HepG2 (cell line): ENCODE measurements at regions not wholly inside any gene's neighbourhood (a gene's known extent, or its start where the extent isn't known, plus 50 kb on each side); places are given as distances from the start of the nearest gene placed in this dataset.

Experiments used
- ATAC-seq: fragments of 200-7000 bp; cut with Tn5 transposase; 3 replicates; pipeline ENCODE4 v1.9.1; 2020; ENCODE audit warnings: mild to moderate bottlenecking, moderate library complexity
- BruUV-seq: library from RNA; stranded (reverse); fragments of 400-500 nt; replicated peaks from 2 replicates; lab custom pipeline; 2021; lab: Mats Ljungman, UMichigan
- CTCF ChIA-PET: fragments of 300-600 bp; formaldehyde crosslinking; extraction: SDS; loops from one replicate; lab custom pipeline; 2021; ENCODE audit warnings: low total read pairs, inconsistent platforms, low intra/inter-chr PET ratio; lab: Yijun Ruan, JAX
- POLR2A ChIA-PET: fragments of 350-600 bp; sonication (Branson Sonifier 250); formaldehyde crosslinking; loops from one replicate; lab custom pipeline; 2020; ENCODE audit warnings: antibody characterized with exemption, inconsistent platforms; lab: Yijun Ruan, JAX
- DNase-seq: peaks from one replicate; pipeline ENCODE4 v3.0.0-alpha.2; 2015; ENCODE audit warnings: low spot score
- FAIRE-seq: peaks from 3 replicates; lab custom pipeline; 2011; peaks lifted over from hg19 to GRCh38; lab: Jason Lieb, UNC
- H2AFZ ChIP-seq: one replicate; pipeline ENCODE4 v1.6.1; 2011; ENCODE audit warnings: low read length, inconsistent platforms
- H3K27ac ChIP-seq: fragments of 300-600 bp; 3 replicates; pipeline ENCODE4 v1.8.0; 2011; ENCODE audit warnings: mixed run types, mild to moderate bottlenecking, mixed read lengths, low read length, inconsistent platforms; ENCODE audit not compliant: insufficient read depth; ENCODE audit errors: extremely low read length
- H3K27me3 ChIP-seq, 2 experiments: fragments of 200-600 bp in 1 of 2; 2 replicates in 1 of 2; 3 replicates in 1 of 2; pipeline versions ENCODE4 v1.6.0 to v1.8.0; 2011; ENCODE audit warnings: low read length in 2 of 2, mild to moderate bottlenecking in 2 of 2, moderate library complexity in 2 of 2, inconsistent platforms in 1 of 2; ENCODE audit not compliant: insufficient read depth in 2 of 2, control insufficient read depth in 1 of 2
- H3K36me3 ChIP-seq, 2 experiments: fragments of 200-600 bp in 1 of 2; replicated peaks in 1 of 2; 2 replicates in 1 of 2; 3 replicates in 1 of 2; pipeline versions ENCODE4 v1.5.1 to v1.8.0; 2011; ENCODE audit warnings: low read length in 2 of 2, inconsistent platforms in 1 of 2; ENCODE audit not compliant: insufficient read depth in 2 of 2, control insufficient read depth in 1 of 2
- H3K4me1 ChIP-seq: 2 replicates; pipeline ENCODE4 v1.5.1; 2012; ENCODE audit warnings: low read length, inconsistent platforms; ENCODE audit not compliant: insufficient read depth
- H3K4me2 ChIP-seq: 2 replicates; pipeline ENCODE4 v1.6.0; 2011; ENCODE audit warnings: low read depth, low read length, inconsistent platforms
- H3K4me3 ChIP-seq, 3 experiments: fragments of 200-600 bp in 1 of 3; sonication (generic), shearing (Covaris generic) in 1 of 3; replicated peaks in 1 of 3; 2 replicates each; pipeline ENCODE4 v1.5.1; 2011 to 2016; ENCODE audit warnings: low read length in 3 of 3, inconsistent platforms in 2 of 3, low read depth in 2 of 3, mild to moderate bottlenecking in 2 of 3, control low read depth in 1 of 3, mixed read lengths in 1 of 3; ENCODE audit not compliant: insufficient read depth in 1 of 3
- H3K79me2 ChIP-seq: one replicate; pipeline ENCODE4 v1.6.1; 2011; ENCODE audit warnings: low read length, inconsistent platforms; ENCODE audit not compliant: insufficient read depth
- H3K9ac ChIP-seq: 2 replicates; pipeline ENCODE4 v1.6.0; 2011; ENCODE audit warnings: mild to moderate bottlenecking, low read depth, low read length, inconsistent platforms; ENCODE audit not compliant: insufficient read depth
- H3K9me3 ChIP-seq: 2 replicates; pipeline ENCODE4 v1.5.1; 2012; ENCODE audit warnings: mild to moderate bottlenecking, low read length
- H4K20me1 ChIP-seq: 2 replicates; pipeline ENCODE4 v1.6.0; 2011; ENCODE audit warnings: inconsistent platforms, mild to moderate bottlenecking, low read length, moderate library complexity; ENCODE audit not compliant: insufficient read depth
- GATAD1 ChIP-seq: IDR thresholded peaks from 2 replicates; pipeline ENCODE4 v1.6.1; 2016; ENCODE audit warnings: missing genetic modification reagents, missing compliant biosample characterization
- HIC2 ChIP-seq: sonication (generic); formaldehyde crosslinking; IDR thresholded peaks from 2 replicates; pipeline ENCODE4 v1.9.0; 2022; ENCODE audit warnings: low read depth, missing genetic modification reagents
- HMG20B ChIP-seq: conservative IDR thresholded peaks from 2 replicates; pipeline ENCODE4 v1.6.1; 2016; ENCODE audit warnings: missing genetic modification reagents, missing compliant biosample characterization
- MTA1 ChIP-seq: sonication (generic); formaldehyde crosslinking; IDR thresholded peaks from 2 replicates; pipeline ENCODE4 v1.4.0; 2020; ENCODE audit warnings: missing genetic modification reagents, mild to moderate bottlenecking, borderline replicate concordance
- MXD3 ChIP-seq: IDR thresholded peaks from 2 replicates; pipeline ENCODE4 v1.6.1; 2016; ENCODE audit warnings: mild to moderate bottlenecking, missing biosample characterization, missing genetic modification reagents
- NFRKB ChIP-seq: fragments of 450-650 bp; IDR thresholded peaks from 2 replicates; pipeline ENCODE4 v1.6.1; 2017
- ZNF24 ChIP-seq: fragments of 450-650 bp; IDR thresholded peaks from 2 replicates; pipeline ENCODE4 v1.6.1; 2017; ENCODE audit warnings: antibody characterized with exemption, mild to moderate bottlenecking
- ZNF292 ChIP-seq: sonication (generic); formaldehyde crosslinking; IDR thresholded peaks from 2 replicates; pipeline ENCODE4 v1.8.1; 2022; ENCODE audit warnings: mild to moderate bottlenecking, low read depth, missing genetic modification reagents, borderline replicate concordance
- ZNF335 ChIP-seq: sonication (generic); formaldehyde crosslinking; IDR thresholded peaks from 2 replicates; pipeline ENCODE4 v1.4.0; 2020; ENCODE audit warnings: missing genetic modification reagents
- WGBS: methylation state at CpG from one replicate; pipeline ENCODE4 v1.1.6; 2017; ENCODE audit warnings: low lambda C conversion rate; 5-methylcytosine and 5-hydroxymethylcytosine counted together
- in situ Hi-C: cut with HindIII; loops from 2 replicates; pipeline ENCODE4 v1.10.0; 2017; ENCODE audit warnings: low pct_unique_long_range_greater_than_20kb; ENCODE audit not compliant: extremely low pct_ligation_motif_present
- intact Hi-C: fragments of 100-400 bp; cut with micrococcal nuclease; formaldehyde crosslinking; loops from one replicate; pipeline ENCODE4 v1.10.0; 2022; ENCODE audit not compliant: unreplicated experiment
- TF ChIP-seq, protein P1 (sequence below): sonication (generic); formaldehyde crosslinking; IDR thresholded peaks from 2 replicates; pipeline ENCODE4 v1.4.0; 2020; ENCODE audit warnings: mild to moderate bottlenecking, missing genetic modification reagents
- TF ChIP-seq, protein P2 (sequence below): sonication (generic); formaldehyde crosslinking; IDR thresholded peaks from 2 replicates; pipeline ENCODE4 v1.4.0; 2020; ENCODE audit warnings: missing genetic modification reagents
- TF ChIP-seq, protein P3 (sequence below): sonication (generic); formaldehyde crosslinking; IDR thresholded peaks from 2 replicates; pipeline ENCODE4 v1.4.0; 2020; ENCODE audit warnings: mild to moderate bottlenecking, missing genetic modification reagents, borderline replicate concordance
- TF ChIP-seq, protein P4 (sequence below): sonication (generic); formaldehyde crosslinking; IDR thresholded peaks from 2 replicates; pipeline ENCODE4 v1.8.0; 2022; ENCODE audit warnings: missing genetic modification reagents, mild to moderate bottlenecking, borderline replicate concordance

DNA sequence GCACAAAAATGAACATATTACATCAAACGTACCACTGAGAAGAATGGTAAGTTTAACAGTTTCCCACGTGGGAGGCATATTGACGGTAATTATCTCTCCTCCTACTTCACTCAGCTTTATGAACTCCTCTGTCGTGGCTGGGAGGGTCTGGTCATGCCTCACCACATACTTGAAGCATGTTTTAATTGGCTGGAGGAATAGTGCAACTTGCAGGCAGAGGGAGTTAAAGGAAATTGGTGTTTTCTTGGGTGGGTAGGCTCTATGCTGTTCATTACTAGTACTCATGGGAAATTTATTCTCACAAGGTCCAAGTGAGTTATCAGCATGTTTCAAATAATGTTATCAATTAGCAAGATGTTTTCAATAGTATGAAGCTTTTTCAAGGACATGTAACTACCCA lies 767.0 kb downstream of the PLCL1 start:
- H3K27me3 ChIP-seq = no peaks in the 10 kb centered on the region
- no TSS peak for BruUV-seq
- intact Hi-C loops (no loop called here), in situ Hi-C loops (no loop called here)
- DNase-seq = no peak
- H4K20me1 ChIP-seq = no peaks in the 10 kb centered on the region
- no peaks in the 10 kb centered on the region for H3K36me3 ChIP-seq
- no peak for FAIRE-seq
- H3K9me3 ChIP-seq = no peaks in the 10 kb centered on the region
- H3K27ac ChIP-seq = no peak overlapping the region
- no peak overlapping the region for H2AFZ ChIP-seq
- no peaks in the 10 kb centered on the region for H3K4me1 ChIP-seq
- no peak overlapping the region for H3K4me2 ChIP-seq
- H3K9ac ChIP-seq = no peak overlapping the region
- no peak overlapping the region for H3K4me3 ChIP-seq
- POLR2A ChIA-PET = no interaction called here
- CTCF ChIA-PET = no interaction called here
- no peak for ATAC-seq
- TF ChIP-seq HIC2 (no peak), ZNF292 (CRISPR knock-in tag) (no peak), MTA1 (CRISPR knock-in tag) (no peak), HMG20B (CRISPR knock-in tag) (no peak), ZNF335 (no peak), MXD3 (CRISPR knock-in tag) (no peak), NFRKB (no peak), ZNF24 (no peak), GATAD1 (CRISPR knock-in tag) (no peak)
- TF ChIP-seq, protein P1, sequence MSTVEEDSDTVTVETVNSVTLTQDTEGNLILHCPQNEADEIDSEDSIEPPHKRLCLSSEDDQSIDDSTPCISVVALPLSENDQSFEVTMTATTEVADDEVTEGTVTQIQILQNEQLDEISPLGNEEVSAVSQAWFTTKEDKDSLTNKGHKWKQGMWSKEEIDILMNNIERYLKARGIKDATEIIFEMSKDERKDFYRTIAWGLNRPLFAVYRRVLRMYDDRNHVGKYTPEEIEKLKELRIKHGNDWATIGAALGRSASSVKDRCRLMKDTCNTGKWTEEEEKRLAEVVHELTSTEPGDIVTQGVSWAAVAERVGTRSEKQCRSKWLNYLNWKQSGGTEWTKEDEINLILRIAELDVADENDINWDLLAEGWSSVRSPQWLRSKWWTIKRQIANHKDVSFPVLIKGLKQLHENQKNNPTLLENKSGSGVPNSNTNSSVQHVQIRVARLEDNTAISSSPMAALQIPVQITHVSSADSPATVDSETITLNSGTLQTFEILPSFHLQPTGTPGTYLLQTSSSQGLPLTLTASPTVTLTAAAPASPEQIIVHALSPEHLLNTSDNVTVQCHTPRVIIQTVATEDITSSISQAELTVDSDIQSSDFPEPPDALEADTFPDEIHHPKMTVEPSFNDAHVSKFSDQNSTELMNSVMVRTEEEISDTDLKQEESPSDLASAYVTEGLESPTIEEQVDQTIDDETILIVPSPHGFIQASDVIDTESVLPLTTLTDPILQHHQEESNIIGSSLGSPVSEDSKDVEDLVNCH (CRISPR knock-in tag) = no peak
- TF ChIP-seq, protein P2, sequence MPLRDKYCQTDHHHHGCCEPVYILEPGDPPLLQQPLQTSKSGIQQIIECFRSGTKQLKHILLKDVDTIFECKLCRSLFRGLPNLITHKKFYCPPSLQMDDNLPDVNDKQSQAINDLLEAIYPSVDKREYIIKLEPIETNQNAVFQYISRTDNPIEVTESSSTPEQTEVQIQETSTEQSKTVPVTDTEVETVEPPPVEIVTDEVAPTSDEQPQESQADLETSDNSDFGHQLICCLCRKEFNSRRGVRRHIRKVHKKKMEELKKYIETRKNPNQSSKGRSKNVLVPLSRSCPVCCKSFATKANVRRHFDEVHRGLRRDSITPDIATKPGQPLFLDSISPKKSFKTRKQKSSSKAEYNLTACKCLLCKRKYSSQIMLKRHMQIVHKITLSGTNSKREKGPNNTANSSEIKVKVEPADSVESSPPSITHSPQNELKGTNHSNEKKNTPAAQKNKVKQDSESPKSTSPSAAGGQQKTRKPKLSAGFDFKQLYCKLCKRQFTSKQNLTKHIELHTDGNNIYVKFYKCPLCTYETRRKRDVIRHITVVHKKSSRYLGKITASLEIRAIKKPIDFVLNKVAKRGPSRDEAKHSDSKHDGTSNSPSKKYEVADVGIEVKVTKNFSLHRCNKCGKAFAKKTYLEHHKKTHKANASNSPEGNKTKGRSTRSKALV = no peak
- TF ChIP-seq, protein P3, sequence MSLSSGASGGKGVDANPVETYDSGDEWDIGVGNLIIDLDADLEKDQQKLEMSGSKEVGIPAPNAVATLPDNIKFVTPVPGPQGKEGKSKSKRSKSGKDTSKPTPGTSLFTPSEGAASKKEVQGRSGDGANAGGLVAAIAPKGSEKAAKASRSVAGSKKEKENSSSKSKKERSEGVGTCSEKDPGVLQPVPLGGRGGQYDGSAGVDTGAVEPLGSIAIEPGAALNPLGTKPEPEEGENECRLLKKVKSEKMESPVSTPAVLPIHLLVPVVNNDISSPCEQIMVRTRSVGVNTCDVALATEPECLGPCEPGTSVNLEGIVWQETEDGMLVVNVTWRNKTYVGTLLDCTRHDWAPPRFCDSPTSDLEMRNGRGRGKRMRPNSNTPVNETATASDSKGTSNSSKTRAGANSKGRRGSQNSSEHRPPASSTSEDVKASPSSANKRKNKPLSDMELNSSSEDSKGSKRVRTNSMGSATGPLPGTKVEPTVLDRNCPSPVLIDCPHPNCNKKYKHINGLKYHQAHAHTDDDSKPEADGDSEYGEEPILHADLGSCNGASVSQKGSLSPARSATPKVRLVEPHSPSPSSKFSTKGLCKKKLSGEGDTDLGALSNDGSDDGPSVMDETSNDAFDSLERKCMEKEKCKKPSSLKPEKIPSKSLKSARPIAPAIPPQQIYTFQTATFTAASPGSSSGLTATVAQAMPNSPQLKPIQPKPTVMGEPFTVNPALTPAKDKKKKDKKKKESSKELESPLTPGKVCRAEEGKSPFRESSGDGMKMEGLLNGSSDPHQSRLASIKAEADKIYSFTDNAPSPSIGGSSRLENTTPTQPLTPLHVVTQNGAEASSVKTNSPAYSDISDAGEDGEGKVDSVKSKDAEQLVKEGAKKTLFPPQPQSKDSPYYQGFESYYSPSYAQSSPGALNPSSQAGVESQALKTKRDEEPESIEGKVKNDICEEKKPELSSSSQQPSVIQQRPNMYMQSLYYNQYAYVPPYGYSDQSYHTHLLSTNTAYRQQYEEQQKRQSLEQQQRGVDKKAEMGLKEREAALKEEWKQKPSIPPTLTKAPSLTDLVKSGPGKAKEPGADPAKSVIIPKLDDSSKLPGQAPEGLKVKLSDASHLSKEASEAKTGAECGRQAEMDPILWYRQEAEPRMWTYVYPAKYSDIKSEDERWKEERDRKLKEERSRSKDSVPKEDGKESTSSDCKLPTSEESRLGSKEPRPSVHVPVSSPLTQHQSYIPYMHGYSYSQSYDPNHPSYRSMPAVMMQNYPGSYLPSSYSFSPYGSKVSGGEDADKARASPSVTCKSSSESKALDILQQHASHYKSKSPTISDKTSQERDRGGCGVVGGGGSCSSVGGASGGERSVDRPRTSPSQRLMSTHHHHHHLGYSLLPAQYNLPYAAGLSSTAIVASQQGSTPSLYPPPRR (CRISPR knock-in tag) = no peak
- TF ChIP-seq, protein P4, sequence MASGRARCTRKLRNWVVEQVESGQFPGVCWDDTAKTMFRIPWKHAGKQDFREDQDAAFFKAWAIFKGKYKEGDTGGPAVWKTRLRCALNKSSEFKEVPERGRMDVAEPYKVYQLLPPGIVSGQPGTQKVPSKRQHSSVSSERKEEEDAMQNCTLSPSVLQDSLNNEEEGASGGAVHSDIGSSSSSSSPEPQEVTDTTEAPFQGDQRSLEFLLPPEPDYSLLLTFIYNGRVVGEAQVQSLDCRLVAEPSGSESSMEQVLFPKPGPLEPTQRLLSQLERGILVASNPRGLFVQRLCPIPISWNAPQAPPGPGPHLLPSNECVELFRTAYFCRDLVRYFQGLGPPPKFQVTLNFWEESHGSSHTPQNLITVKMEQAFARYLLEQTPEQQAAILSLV (CRISPR knock-in tag) = no peak
- H3K79me2 ChIP-seq = no peaks in the 10 kb centered on the region
- WGBS = 4% methylated on average over 4 of the region's 4 CpGs
